CMK (cell line): ENCODE measurements at regions not wholly inside any gene's neighbourhood (a gene's known extent, or its start where the extent isn't known, plus 50 kb on each side); places are given as distances from the start of the nearest gene placed in this dataset.

Source experiments
- DNase-seq: peaks from one replicate; pipeline ENCODE4 v3.0.0-alpha.2; 2010; ENCODE audit warnings: low read depth

DNA sequence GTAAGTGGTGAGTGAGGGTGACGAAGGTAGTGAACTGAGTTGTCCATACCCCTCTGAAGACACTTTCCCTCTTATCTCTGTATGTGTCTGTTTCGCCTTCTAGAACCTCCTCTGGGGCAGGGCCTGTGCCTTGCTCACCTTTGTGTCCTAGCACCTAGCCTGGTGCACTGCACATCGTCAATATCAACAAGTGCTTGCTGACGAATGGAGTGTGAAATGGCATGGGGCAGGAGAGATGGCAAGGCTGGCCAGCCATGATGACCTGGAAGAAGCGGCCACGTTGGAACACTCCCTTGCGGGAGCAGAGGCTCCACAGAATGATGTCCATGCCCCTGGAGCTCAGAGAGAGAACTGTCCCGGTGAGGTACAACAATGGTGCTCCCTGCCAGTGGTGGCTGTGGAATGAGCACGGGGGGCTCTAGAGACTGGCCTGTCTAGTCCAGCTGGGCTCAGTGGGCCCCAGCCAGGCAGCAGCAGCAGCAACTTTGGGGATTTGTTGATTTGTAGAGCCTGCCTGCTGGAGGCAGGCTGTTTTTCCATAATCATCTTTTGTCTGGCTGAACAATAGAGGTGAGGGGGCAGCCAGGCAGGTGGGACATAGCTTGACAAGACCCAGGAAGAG is 112.2 kb upstream of the PJA1 start:
- DNase-seq = no peak

DNA sequence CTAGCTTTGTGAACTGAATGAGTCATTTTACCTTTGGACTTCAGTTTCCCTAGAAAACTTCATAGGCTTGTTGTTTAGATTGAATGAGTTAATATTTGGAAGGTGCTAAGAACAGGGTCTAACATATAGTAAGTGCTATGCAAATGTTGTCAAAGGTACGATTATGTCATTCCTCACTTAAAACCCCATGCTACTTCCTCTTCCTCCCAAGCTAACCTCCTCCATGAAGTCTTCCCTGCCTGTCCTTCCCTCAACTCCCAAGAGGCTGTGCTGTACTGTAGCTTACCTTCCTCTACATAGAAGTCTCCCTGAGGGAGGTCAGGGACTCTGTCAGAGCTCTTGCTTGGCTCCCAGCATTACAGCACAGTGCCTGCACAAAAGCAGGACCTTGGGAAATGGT is 103.4 kb upstream of the PJA1 start:
- no peak for DNase-seq

DNA sequence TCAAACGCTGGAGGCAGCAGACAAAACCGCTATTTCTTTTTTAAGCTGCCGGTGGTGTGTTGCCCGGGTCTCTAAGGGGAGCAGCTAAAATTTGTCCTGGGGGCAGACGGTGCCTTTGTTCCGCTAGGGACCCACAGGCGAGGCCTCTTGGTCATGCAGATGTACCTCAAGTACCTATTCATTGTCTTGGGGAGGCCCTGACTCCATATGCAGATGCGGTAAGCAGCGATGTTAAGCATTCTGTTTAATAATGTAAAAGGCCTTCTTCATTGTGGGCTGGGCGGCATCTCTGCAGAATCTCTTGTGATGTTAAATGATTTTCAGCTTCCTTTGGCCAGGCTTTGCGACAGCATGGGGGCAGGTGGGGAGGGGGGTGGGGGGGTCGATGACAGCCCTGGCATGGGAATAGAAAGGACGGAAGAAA is 98.9 kb upstream of the PJA1 start:
- no peak for DNase-seq

DNA sequence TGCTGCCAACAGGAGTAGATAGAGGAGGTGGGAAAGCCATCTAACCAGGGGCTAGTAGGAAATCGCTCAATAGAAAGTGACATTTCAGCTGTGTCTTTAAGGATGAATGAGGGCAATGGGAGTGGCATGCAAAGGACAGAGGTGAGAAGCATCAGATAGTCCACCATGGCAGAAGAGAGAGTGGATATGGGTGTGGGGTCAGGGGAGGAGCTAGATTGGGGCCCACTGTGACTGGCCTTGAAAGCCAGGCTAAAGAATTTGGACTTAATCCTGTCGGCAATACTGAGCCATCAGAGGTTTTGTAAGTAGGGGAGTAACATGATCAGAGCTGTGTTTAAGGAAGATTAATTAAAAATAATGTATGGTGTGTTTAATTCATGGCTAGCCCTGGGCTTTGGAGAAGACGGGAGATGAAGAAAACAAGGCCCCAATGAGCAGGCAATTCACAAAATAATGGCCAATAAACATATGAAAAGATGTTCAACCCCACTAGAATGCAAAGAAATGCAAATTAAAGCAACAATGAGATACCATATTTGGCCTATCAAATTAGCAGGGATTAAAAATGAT is 98.1 kb upstream of the PJA1 start:
- DNase-seq = no peak

DNA sequence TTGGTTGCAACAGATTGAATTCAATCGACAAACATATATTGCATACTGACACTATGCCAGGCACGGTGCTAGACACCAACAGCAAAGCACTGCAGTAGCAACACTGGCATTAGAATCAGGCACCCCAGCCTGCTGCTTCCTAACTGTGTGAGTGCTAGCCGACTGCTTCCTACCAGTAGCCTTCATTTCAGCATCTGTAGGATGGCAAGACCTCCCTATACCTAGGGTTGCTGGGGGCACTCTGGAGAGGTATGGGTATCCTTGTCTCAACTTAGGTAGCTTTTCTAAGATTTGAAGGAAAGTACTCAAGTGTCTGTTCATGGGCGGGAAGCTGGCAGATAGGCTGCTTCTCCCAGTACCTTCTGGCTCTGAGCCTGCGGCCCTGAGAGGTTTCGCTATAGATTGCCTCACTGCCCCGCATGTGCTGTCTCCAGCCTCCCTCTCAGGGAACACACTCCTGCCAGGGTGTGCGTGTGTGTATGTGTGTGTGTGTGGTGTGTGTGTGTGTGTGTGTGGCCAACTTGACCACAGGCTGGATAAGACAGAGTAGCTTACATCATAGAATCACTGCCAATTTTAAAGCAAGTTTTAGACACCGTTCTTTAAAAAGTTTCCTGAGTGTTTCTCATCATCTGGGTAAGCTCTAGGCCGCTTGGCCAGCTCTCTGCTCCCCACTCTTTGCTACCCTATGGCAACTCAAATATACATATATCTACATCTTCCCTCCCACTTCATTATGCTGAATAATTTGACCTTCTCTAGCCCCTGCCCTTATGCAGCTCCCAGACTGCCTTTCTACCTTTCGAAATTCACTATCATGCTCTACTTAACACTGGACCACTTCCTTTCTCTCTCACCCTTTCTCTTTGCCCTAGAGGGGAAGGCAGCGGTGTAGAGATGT is 97.0 kb upstream of the PJA1 start:
- no peak for DNase-seq

DNA sequence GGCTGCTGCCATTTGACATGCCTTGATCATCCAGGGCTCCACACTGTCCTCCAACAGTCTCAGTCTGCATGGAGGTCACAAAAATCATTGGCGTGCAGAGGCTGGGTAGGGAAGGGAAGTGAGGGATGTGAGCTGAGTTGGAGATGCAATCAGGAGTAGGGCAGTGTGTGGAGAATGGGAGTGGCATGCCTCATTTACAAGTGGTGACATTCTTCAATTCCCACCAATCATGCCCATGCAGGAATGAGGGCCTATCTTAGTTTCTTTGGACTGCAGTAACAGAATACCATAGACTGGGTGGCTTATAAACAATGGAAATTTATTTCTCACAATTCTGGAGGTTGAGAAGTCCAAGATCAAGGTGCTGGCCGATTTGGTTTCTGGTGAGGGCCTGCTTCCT is 94.9 kb upstream of the PJA1 start:
- no peak for DNase-seq

DNA sequence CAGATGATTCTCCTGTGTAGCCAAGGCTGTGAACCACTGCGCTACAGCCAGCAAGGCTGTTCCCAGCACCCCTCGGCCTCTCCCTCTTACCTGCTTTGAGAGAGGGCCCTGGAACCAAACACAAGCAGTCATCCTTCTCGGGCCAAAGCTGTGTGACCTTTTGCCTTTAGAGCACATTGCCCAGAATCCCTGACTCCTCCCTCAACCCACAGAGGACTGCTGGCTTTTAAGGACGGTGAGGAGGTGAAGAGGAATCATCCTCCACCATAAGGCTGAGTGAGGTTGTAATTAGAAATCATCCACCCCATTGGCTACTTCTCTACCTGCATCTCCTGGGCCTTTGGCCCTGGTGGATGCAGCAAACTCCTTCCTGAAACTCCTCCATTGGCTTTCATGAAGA is 93.6 kb upstream of the PJA1 start:
- DNase-seq = no peak

DNA sequence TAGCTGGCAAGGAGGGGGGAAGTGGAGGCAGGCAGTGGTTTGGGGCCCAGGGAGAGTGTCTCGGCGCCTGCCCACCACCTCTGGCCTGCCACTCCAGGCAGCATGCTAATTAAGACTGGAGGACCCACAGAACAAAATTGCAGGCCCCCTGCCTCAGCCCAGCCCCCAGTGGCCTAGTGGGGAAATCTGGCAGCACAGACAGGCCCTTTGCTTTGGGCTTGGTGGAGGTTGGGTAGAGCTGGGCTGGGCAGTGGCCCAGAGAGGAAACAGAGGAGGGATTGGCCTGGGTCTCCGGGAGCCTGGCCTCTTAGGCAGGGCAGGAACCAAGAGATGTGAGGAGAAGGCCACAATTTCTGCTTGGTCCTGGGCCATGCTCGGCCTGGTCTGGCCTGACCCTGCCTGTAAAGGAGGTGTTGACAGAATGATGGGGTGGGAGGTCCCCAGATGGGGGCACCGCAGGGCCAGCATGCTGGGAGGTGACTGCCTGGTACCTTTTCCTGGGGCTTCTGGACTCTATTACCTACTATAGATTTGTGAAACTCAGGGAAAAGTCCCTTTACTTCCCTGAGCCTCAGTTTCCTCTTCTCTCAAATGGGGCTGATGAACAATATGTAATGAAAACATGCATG is 92.4 kb upstream of the PJA1 start:
- DNase-seq = no peak

DNA sequence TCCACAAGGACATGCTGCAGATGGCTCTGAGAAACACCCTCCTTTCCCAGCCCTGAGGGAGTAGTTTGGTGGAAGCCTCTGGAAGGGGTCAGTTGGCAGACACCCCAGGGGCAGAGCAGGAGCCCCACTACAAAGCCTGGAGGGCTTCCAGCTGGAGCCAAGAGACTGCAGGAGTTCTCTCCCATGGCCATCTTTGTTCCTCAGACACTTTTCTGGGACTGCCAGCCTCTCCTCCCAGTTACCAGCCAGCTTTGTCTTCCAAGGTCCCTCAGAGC is 91.0 kb upstream of the PJA1 start:
- no peak for DNase-seq

DNA sequence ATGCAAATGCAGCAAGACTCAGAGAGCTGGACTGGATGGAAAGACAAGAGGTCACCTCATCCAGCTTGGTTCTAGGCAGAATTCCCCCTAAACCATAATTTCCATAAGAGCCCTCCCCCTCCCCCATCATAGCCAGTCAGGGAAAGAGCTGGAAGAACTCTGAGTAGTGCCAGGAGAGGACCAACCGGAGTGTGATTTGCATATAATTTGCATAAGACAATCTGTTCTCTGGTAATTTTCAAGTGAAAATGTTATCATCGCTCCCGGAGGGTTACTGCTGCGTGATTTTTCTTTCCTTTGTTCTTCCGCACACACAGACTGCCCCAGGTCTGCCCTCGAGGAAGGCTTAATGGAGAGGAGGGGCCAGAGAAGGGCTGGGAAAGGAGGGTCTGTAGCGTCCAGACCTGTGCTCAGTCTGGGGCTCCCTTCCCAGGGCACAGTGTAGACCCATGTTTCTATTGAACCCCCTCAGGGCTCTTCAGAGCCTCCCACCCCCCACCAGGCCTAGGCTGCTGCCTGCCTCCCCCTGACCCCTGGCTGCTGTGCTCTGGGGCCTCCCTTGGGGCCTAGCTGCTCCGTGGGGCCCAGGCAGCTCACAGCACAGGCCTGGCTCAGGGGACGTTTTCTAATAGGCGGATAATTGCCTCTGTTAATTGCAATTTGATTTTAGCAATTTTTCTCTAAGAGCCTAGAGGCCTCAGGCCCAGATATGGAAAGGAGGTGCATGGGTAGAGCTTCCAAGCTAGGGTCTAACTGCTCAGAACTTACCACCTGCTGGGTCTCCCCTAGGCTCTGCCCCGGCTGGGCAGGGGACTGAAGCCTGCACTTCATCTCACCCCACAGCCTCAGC is 90.4 kb upstream of the PJA1 start:
- no peak for DNase-seq

DNA sequence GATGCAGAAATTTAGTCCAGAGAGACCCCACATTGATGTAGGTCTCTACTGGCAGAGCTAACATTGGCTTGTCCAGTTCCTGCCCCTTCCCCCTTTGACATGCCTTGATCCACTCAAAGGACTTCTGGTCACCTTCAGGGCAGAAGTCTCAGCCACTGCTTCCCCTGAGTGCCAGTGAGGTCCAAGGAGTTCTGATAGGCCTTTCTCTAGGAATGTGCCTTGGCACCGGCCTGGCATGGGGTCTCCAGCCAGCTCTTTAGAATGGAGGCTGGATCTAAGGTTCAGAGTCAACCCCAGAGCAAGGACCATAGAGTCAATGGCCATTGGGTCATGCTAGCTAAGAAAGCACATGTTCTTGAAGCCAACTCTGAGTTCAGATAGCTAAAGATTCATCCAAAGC is 88.6 kb upstream of the PJA1 start:
- DNase-seq = no peak

DNA sequence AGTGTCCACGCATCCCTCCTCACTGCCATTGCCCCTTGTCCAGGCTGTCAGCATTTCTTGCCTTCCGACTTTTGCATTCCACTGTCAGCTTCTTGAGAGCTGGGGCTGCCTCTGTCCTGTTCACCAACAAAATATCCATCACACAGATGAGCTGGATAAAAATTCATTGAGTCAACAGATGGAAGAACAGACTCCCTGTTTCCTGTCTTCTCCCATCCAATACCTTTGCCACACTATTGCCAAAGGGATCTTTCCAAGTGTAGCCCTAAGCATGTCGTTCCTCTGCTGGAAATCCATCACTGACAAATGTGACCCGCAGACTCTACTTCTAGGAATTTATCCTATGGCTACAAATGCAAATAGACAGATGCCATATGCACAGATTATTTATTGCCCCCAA is 78.0 kb upstream of the PJA1 start:
- no peak for DNase-seq

DNA sequence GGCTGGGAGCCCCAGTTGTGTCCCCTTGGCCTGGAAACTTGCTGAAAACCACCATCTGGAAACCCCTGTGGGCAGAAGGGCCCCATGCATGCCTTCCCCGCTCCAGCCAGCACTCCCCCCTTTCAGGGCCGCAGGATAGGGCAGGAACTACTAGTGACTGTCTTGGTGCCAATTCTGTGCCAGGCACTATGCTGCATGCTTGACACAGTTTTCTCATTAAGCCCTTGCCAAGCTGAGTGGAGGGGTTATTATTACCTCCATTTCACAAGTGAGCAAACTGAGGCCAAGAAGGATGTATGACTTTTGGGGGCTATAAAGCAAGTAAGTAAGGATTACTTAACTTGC is 73.6 kb upstream of the PJA1 start:
- DNase-seq = no peak

DNA sequence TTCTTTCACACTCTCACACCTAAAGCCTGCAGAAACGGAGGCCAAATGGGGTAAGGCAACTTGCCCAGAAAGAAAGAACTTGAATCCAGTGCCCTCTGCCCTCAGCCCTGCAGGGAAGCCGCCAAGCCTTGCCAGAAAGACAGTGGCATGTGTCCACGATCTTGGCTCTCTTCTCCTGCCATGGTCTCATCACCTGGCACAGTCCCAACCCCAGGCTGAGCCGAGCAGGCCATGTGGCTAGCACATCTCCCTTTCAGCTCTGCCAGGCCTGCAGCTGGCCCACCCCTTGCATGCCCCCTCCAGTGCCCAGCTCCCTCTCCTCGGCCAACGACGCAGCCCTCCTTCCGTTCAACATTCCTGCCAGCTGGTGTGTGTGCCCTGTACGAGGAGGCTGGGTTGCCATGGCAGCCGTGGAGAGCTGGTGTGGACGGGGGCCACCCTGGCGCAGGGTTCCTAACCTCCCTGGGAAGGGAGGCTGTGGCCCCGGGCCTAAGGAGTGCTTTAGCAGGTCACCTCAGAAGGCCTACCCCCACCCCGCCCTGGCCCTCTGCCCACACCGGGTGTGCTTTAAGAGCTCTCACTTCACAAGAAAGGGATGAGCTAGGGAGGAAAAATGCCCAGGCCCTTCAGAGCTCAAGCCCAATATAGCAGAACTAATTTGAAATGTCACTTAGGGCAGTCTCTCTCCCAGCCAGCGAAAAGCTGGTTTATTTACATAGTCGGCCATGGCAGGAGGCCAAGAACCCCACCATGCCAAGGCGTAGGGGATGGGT is 73.0 kb upstream of the PJA1 start:
- DNase-seq = no peak

DNA sequence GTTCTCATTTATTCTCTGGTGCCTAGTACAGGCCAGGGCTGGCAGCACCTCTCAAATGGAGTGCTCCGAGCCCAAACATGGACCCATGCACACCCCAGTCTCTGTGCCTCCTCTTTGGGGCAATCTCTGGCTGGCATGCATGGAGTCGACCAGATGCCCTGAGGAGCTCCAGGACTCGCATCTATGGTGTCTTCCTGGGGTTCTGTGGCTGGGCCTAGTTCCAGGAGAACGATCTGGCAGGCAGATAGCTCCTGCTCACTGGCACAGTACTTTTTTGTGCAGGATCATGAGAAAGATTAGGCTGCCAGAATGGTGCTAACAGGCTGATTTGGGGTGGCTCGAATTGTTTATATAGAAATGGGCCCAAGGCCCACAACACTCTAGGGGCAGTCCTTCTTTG is 72.0 kb upstream of the PJA1 start:
- no peak for DNase-seq

DNA sequence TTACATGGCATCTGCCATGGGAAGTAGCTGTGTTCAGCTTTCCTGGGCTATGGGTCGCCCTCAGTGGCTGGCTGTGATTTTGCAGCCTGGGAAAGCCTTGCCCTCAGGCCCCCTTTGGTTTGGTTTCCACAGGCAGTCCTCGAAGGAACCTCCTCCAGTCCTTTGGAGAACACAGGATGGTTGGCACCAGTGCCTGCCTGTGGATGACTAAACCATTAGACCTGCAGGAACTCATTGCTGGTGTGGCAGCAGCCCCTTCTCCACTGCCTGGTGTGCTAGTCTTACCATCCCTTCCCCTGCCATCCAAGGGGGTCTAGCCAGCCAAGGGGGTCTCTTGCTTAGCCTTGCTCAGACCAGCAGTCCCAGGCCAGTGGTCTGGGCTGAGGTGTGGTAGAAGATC is 71.4 kb upstream of the PJA1 start:
- no peak for DNase-seq

DNA sequence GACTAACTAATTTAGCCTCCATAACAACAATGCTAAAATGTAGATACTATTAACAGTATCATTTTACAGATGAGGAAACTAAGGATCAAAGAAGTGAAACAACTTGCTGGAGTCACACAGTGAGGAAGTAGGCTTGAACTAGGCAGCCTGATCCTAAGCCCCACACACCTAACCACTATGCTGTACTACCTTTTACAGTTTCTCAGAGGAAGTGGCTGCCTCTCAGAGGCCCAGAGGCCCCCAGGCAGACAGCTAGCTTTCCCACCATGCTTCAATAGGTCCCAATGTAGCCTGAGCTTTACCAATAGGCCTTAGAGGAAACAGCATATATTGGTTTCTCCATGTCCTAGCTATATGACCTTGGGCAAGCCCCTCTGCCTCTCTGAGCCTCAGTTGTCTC is 69.4 kb upstream of the PJA1 start:
- DNase-seq = no peak

DNA sequence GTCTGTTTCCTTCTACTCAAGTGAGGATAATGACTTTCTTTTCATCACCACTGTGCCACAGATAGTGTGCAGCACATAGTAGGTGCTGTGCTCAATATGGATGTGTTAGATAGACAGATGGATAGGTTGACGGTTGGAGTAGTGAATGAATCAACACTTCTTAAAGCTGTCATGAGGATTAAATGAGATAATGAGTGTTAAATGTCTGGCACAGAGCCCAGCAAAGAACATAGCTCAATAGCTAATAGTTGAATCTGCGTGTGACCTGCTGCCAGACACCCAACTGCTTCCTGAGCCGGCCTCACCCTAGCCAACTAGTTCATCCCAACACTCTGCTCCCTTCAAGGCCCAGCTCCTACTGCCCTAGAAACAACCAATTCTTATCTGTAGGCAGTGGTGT is 67.7 kb upstream of the PJA1 start:
- DNase-seq = no peak

DNA sequence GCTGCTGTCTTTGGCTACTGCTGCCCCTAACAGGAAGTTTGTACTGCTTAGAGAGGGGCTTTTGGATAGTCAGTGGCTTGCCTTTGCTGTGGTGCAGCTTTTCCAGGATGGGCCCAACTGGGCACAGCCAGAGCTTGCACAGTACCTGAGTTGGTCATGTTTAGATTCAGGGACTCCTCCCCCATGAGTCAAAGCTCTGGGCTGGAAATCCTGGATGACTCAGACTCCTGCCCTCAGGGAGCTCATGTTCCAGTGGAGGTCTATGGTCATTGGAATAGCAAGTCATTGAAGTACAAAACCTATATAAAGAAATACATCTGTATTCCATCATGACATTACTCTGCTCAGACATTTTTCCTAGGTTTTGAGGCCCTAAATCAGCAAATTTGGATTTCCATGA is 66.7 kb upstream of the PJA1 start:
- DNase-seq = no peak

DNA sequence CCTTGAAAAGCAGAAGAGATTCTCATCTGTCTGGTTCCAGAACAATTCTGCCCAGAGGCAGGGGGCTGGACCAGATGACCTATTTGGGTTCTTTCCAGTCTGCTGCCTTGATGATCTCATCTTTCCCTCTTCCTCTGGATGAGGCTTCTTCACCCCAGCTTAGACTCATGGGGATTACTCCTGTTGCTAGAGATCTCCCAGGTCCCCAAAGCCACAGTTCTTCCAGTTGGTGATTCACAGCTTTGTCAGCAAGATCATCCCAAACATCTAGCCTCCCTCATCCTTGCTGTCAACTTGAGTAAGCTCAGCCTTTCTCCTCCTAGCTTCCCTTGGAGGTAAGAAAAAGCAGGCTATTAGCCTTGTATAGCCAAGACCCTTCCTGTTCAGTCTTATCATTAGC is 64.2 kb upstream of the PJA1 start:
- no peak for DNase-seq

DNA sequence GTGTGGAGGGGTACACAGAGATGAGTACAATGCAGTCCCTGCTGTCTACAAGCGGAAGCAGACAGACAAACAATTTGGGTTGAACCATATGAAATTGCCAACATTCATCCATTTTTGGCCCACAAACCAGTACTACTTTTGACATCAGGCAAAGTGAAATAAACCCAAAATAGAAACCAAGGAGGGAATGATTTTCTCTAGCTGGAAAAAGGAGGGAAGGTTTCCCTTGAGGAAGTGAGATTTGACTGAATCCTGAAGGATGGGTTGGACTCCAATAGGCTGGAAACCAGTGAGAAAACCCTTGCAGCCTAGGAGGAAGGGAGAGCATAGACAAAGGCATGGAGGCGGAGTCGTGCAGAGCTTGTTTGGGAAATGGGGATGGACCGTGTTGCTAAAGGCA is 63.5 kb upstream of the PJA1 start:
- DNase-seq = no peak
